SK-N-SH (cell line): ENCODE measurements at regions not wholly inside any gene's neighbourhood (a gene's known extent, or its start where the extent isn't known, plus 50 kb on each side); places are given as distances from the start of the nearest gene placed in this dataset.

Source experiments
- CTCF ChIA-PET: fragments of 300-600, 350-600 bp; formaldehyde crosslinking; extraction: SDS; loops from one replicate; lab custom pipeline; 2021; lab: Yijun Ruan, JAX
- POLR2A ChIA-PET: fragments of 350-600 bp; sonication (Branson Sonifier 250); formaldehyde crosslinking; extraction: SDS; loops from one replicate; lab custom pipeline; 2020; ENCODE audit warnings: antibody characterized with exemption, inconsistent platforms; lab: Yijun Ruan, JAX
- DNase-seq: peaks from one replicate; pipeline ENCODE4 v3.0.0; 2012
- H2AFZ ChIP-seq: fragments of 200-600 bp; sonication (generic); 2 replicates; pipeline ENCODE4 v1.8.1; 2016; ENCODE audit warnings: antibody characterized with exemption, mild to moderate bottlenecking, low read depth
- H3F3A ChIP-seq: fragments of 200-600 bp; sonication (generic); replicated peaks from 2 replicates; pipeline ENCODE3; 2016; ENCODE audit warnings: antibody characterized with exemption, mild to moderate bottlenecking; ENCODE audit not compliant: insufficient read depth
- H3K27ac ChIP-seq, 2 experiments: fragments of 200-500 bp in 1 of 2; fragments of 200-600 bp in 1 of 2; sonication (Bioruptor generic) in 1 of 2; sonication (generic), shearing (Covaris generic) in 1 of 2; 2 replicates each; pipeline versions ENCODE4 v1.5.1 to v1.6.1; 2014 to 2016; ENCODE audit warnings: low read depth in 2 of 2, inconsistent platforms in 1 of 2, low read length in 1 of 2, mild to moderate bottlenecking in 1 of 2, mixed read lengths in 1 of 2
- H3K27me3 ChIP-seq: fragments of 200-600 bp; sonication (generic), shearing (Covaris generic); 2 replicates; pipeline ENCODE4 v1.6.1; 2016; ENCODE audit warnings: mixed run types; ENCODE audit not compliant: insufficient read depth
- H3K36me3 ChIP-seq, 2 experiments: fragments of 200-500 bp in 1 of 2; fragments of 200-600 bp in 1 of 2; sonication (Bioruptor generic) in 1 of 2; sonication (generic) in 1 of 2; replicated peaks in 1 of 2; 2 replicates each; pipeline versions ENCODE3 to v1.5.1; 2014 to 2016; ENCODE audit warnings: low read length in 1 of 2, mild to moderate bottlenecking in 1 of 2; ENCODE audit not compliant: insufficient read depth in 2 of 2, control insufficient read depth in 1 of 2
- H3K4me1 ChIP-seq, 2 experiments: fragments of 200-500 bp in 1 of 2; fragments of 200-600 bp in 1 of 2; sonication (Bioruptor generic) in 1 of 2; sonication (generic), shearing (Covaris generic) in 1 of 2; 2 replicates each; pipeline versions ENCODE4 v1.5.1 to v1.6.1; 2014 to 2016; ENCODE audit warnings: low read depth in 1 of 2, low read length in 1 of 2, mixed run types in 1 of 2; ENCODE audit not compliant: insufficient read depth in 2 of 2, control insufficient read depth in 1 of 2
- H3K4me2 ChIP-seq: fragments of 200-600 bp; sonication (generic), shearing (Covaris generic); 2 replicates; pipeline ENCODE4 v1.6.1; 2017; ENCODE audit warnings: mixed run types
- H3K4me3 ChIP-seq, 2 experiments: fragments of 200-500 bp in 1 of 2; fragments of 200-600 bp in 1 of 2; sonication (Bioruptor generic) in 1 of 2; sonication (generic), shearing (Covaris generic) in 1 of 2; 2 replicates each; pipeline versions ENCODE4 v1.5.1 to v1.8.1; 2014 to 2016; ENCODE audit warnings: low read depth in 2 of 2, inconsistent platforms in 1 of 2, low read length in 1 of 2, mild to moderate bottlenecking in 1 of 2, mixed read lengths in 1 of 2, moderate library complexity in 1 of 2
- H3K79me2 ChIP-seq: fragments of 200-600 bp; sonication (generic); 2 replicates; pipeline ENCODE4 v1.8.1; 2017; ENCODE audit warnings: mild to moderate bottlenecking; ENCODE audit not compliant: insufficient read depth
- H3K9ac ChIP-seq: fragments of 200-600 bp; sonication (generic); 2 replicates; pipeline ENCODE4 v1.6.1; 2017; ENCODE audit warnings: mixed run types
- H3K9me2 ChIP-seq: fragments of 200-600 bp; sonication (generic); 2 replicates; pipeline ENCODE4 v1.6.1; 2017; ENCODE audit warnings: mixed run types
- H3K9me3 ChIP-seq: fragments of 200-600 bp; sonication (generic); 2 replicates; pipeline ENCODE4 v1.6.1; 2017; ENCODE audit warnings: mixed run types, mild to moderate bottlenecking, moderate library complexity
- H4K20me1 ChIP-seq: fragments of 200-600 bp; sonication (generic); 2 replicates; pipeline ENCODE4 v1.6.1; 2017; ENCODE audit warnings: mild to moderate bottlenecking, mixed run types; ENCODE audit not compliant: insufficient read depth
- CTCF ChIP-seq: fragments of 200-600 bp; sonication (generic); IDR thresholded peaks from 2 replicates; pipeline ENCODE4 v1.6.1; 2017; ENCODE audit warnings: antibody characterized with exemption, mild to moderate bottlenecking, moderate library complexity
- ELF1 ChIP-seq: IDR thresholded peaks from 2 replicates; pipeline ENCODE4 v1.4.0; 2012
- EP300 ChIP-seq, 2 experiments: IDR thresholded peaks; 2 replicates each; pipeline versions ENCODE4 v1.4.0 to v1.6.1; 2012; ENCODE audit warnings: borderline replicate concordance in 1 of 2, low read depth in 1 of 2, low read length in 1 of 2
- EZH2phosphoT487 ChIP-seq: fragments of 200-600 bp; sonication (generic); IDR thresholded peaks from 2 replicates; pipeline ENCODE4 v1.6.1; 2017; ENCODE audit warnings: low read depth, mixed run types, mild to moderate bottlenecking, antibody characterized with exemption, moderate library complexity, borderline replicate concordance
- FOXJ3 ChIP-seq: sonication (generic); formaldehyde crosslinking; IDR thresholded peaks from 2 replicates; pipeline ENCODE4 v1.5.1; 2020; ENCODE audit warnings: mild to moderate bottlenecking, missing genetic modification reagents
- FOXM1 ChIP-seq: IDR thresholded peaks from 2 replicates; pipeline ENCODE4 v1.4.0; 2012; ENCODE audit warnings: low read depth, mild to moderate bottlenecking
- GABPA ChIP-seq: IDR thresholded peaks from 2 replicates; pipeline ENCODE4 v1.4.0; 2012; ENCODE audit warnings: low read depth, mild to moderate bottlenecking
- POLR2AphosphoS5 ChIP-seq: IDR thresholded peaks from 2 replicates; pipeline ENCODE4 v1.6.1; 2012; ENCODE audit warnings: low read depth, low read length
- REST ChIP-seq: IDR thresholded peaks from 2 replicates; pipeline ENCODE4 v1.6.1; 2012; ENCODE audit warnings: mild to moderate bottlenecking, low read depth, low read length, moderate library complexity
- RFX5 ChIP-seq: IDR thresholded peaks from 2 replicates; pipeline ENCODE4 v1.6.1; 2012; ENCODE audit warnings: mild to moderate bottlenecking, improper control_type of control experiment, low read length
- RXRA ChIP-seq: IDR thresholded peaks from 2 replicates; pipeline ENCODE4 v1.4.0; 2012; ENCODE audit warnings: low read depth, mild to moderate bottlenecking, borderline replicate concordance
- SIN3A ChIP-seq: IDR thresholded peaks from 2 replicates; pipeline ENCODE4 v1.6.1; 2012; ENCODE audit warnings: low read depth, mild to moderate bottlenecking, low read length, moderate library complexity, borderline replicate concordance
- USF2 ChIP-seq: fragments of 150-350 bp; IDR thresholded peaks from 2 replicates; pipeline ENCODE4 v1.6.1; 2017; ENCODE audit warnings: antibody characterized with exemption, low read length, low read depth, borderline replicate concordance
- WGBS: methylation state at CpG from one replicate; pipeline ENCODE4 v1.1.6; 2017; ENCODE audit warnings: low lambda C conversion rate; 5-methylcytosine and 5-hydroxymethylcytosine counted together
- TF ChIP-seq, protein P1 (sequence below): IDR thresholded peaks from 2 replicates; pipeline ENCODE4; 2012

- TF ChIP-seq REST (no peak), FOXM1 (no peak)
These were observed 96.0 kb upstream of the PRPS1L1 start (continued) for GRCh38 chr7:18123508-18124239.

GRCh38 chr7:18125476-18125875, 97.8 kb upstream of the PRPS1L1 start:
- CTCF ChIA-PET = no interaction called here
- peak overlapping the region in 1 of 2 experiments; percentile 60; a peak in 1 of 4 replicates for H3K27ac ChIP-seq
- TF ChIP-seq, protein P1, sequence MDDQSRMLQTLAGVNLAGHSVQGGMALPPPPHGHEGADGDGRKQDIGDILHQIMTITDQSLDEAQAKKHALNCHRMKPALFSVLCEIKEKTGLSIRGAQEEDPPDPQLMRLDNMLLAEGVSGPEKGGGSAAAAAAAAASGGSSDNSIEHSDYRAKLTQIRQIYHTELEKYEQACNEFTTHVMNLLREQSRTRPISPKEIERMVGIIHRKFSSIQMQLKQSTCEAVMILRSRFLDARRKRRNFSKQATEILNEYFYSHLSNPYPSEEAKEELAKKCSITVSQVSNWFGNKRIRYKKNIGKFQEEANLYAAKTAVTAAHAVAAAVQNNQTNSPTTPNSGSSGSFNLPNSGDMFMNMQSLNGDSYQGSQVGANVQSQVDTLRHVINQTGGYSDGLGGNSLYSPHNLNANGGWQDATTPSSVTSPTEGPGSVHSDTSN = no peak
- no peak for TF ChIP-seq USF2
- no peak for TF ChIP-seq ELF1
- TF ChIP-seq EP300 (IDR thresholded peaks at IDR 0.05; ENCODE audit: borderline replicate concordance in 1 of 2, low read depth in 1 of 2, low read length in 1 of 2) = no peak
- no peak for TF ChIP-seq RXRA
- no peak for TF ChIP-seq SIN3A
- TF ChIP-seq RFX5 = no peak
- TF ChIP-seq GABPA = no peak
- TF ChIP-seq FOXJ3 (CRISPR knock-in tag) = no peak
- TF ChIP-seq POLR2AphosphoS5 = no peak
- TF ChIP-seq CTCF = no peak
- no peak for TF ChIP-seq EZH2phosphoT487
- no peak for TF ChIP-seq FOXM1
- TF ChIP-seq, all 33 proteins: peak for 0
- 14% methylated on average over 2 of the region's 2 CpGs for WGBS
- H2AFZ ChIP-seq = no peak overlapping the region
- peaks cover 14% of the 10 kb centered on the region; the same call in 1 of the 2 replicates for H3K27me3 ChIP-seq
- H3K79me2 ChIP-seq = no peaks in the 10 kb centered on the region
- H3K36me3 ChIP-seq = no peaks in the 10 kb centered on the region
- H3K4me1 ChIP-seq = no peaks in the 10 kb centered on the region; a peak in 1 of 4 replicates
- H3K9ac ChIP-seq = no peak overlapping the region
- no peaks in the 10 kb centered on the region for H3K9me3 ChIP-seq
- no peak for DNase-seq
- H3K9me2 ChIP-seq = no peaks in the 10 kb centered on the region
- H4K20me1 ChIP-seq = no peaks in the 10 kb centered on the region
- H3K4me3 ChIP-seq = no peak overlapping the region
- POLR2A ChIA-PET = no interaction called here
- H3F3A ChIP-seq = no peaks in the 10 kb centered on the region
- no peak overlapping the region for H3K4me2 ChIP-seq
